ENCODE measurements at regions not wholly inside any gene's neighbourhood (a gene's known extent, or its start where the extent isn't known, plus 50 kb on each side); places are given as distances from the start of the nearest gene placed in this dataset.
"Not testable (repeated sequence)": the region's sequence is repeated elsewhere in the genome, so short reads cannot be mapped to it uniquely, and the experiment has no call there.

- not testable (repeated sequence) for ATAC-seq (ENCODE audit: low read depth in 2 of 2); H3K4me1 ChIP-seq (ENCODE audit: control insufficient read depth, insufficient read depth, low read length, poor library complexity, severe bottlenecking); H3K4me3 Mint-ChIP-seq; H3K9me3 ChIP-seq (ENCODE audit: control insufficient read depth in 2 of 2, low read length in 2 of 2); H3K36me3 ChIP-seq (ENCODE audit: control insufficient read depth, insufficient read depth, low read length); H3K4me3 ChIP-seq (ENCODE audit: low read depth, low read length); H3K27ac ChIP-seq (ENCODE audit: insufficient read depth, low read length, poor library complexity, severe bottlenecking); H3K36me3 Mint-ChIP-seq; H3K27me3 ChIP-seq (ENCODE audit: control insufficient read depth, insufficient read depth, low read length); H3K4me1 Mint-ChIP-seq; H3K27me3 Mint-ChIP-seq; H3K27ac Mint-ChIP-seq; DNase-seq
- peaks cover 1 to 12% (median 4%) of the 10 kb centered on the region in 7 donors for H3K9me3 Mint-ChIP-seq
These were observed 179.8 kb upstream of the PKP2 start for GRCh38 chr12:33076401-33076800.

DNA sequence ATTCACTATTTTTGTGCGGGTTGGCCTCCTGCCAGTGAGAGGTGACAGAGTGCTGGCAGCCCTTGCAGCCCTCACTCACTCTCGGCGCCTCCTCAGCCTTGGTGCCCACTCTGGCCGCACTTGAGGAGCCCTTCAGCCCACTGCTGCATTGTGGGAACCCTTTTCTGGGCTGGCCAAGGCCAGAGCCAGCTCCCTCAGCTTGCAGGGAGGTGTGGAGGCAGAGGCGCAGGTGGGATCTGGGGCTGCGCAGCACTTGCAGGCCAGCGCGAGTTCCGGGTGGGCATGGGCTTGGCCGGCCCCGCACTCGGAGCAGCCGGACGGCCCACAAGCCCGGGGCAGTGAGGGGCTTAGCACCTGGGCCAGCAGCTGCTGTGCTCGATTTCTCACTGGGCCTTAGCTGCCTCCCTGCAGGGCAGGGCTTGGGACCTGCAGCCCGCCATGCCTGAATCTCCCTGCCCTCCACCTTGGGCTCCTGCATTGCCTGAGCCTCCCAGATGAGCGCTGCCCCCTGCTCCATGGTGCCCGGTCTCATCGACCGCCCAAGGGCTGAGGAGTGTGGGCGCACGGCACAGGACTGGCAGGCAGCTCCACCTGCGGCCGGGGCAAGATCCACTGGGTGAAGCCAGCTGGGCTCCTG, 178.7 kb upstream of the PKP2 start:
- H3K4me1 Mint-ChIP-seq; DNase-seq; H3K4me1 ChIP-seq (ENCODE audit: control insufficient read depth, insufficient read depth, low read length, poor library complexity, severe bottlenecking); H3K27ac ChIP-seq (ENCODE audit: insufficient read depth, low read length, poor library complexity, severe bottlenecking); H3K27me3 Mint-ChIP-seq; H3K4me3 ChIP-seq (ENCODE audit: low read depth, low read length); ATAC-seq (ENCODE audit: low read depth in 2 of 2); H3K4me3 Mint-ChIP-seq; H3K36me3 Mint-ChIP-seq; H3K27me3 ChIP-seq (ENCODE audit: control insufficient read depth, insufficient read depth, low read length); H3K27ac Mint-ChIP-seq; H3K9me3 ChIP-seq (ENCODE audit: control insufficient read depth in 2 of 2, low read length in 2 of 2); H3K36me3 ChIP-seq (ENCODE audit: control insufficient read depth, insufficient read depth, low read length): not testable (repeated sequence)
- H3K9me3 Mint-ChIP-seq, result peaks cover 1 to 12% (median 4%) of the 10 kb centered on the region in 7 donors

- Histone ChIP-seq H3K4me3 (ENCODE audit: low read depth, low read length) (no peak overlapping the region), H3K4me1 (ENCODE audit: control insufficient read depth, insufficient read depth, low read length, poor library complexity, severe bottlenecking) (no peaks in the 10 kb centered on the region), H3K9me3 (ENCODE audit: control insufficient read depth in 2 of 2, low read length in 2 of 2) (no peaks in the 10 kb centered on the region), H3K36me3 (ENCODE audit: control insufficient read depth, insufficient read depth, low read length) (no peaks in the 10 kb centered on the region), H3K27me3 (ENCODE audit: control insufficient read depth, insufficient read depth, low read length) (no peaks in the 10 kb centered on the region), H3K27ac (ENCODE audit: insufficient read depth, low read length, poor library complexity, severe bottlenecking) (no peak overlapping the region)
- Mint-ChIP-seq H3K4me1 (no peaks in the 10 kb centered on the region), H3K27me3 (no peaks in the 10 kb centered on the region), H3K9me3 (peaks cover 0 to 18% (median 4%) of the 10 kb centered on the region in 7 donors), H3K36me3 (no peaks in the 10 kb centered on the region), H3K4me3 (peak overlapping the region in 1 of 4 donors; percentile 7), H3K27ac (no peak overlapping the region)
- ATAC-seq (ENCODE audit: low read depth in 2 of 2), result no peak
- no peak for DNase-seq
These were observed 165.3 kb upstream of the PKP2 start for GRCh38 chr12:33061844-33062243.

- H3K4me1 Mint-ChIP-seq, result no peaks in the 10 kb centered on the region
- DNase-seq (no peak), ATAC-seq (ENCODE audit: low read depth in 2 of 2) (no peak)
- H3K27ac Mint-ChIP-seq, result no peak overlapping the region
- Histone ChIP-seq H3K27ac (ENCODE audit: insufficient read depth, low read length, poor library complexity, severe bottlenecking) (no peak overlapping the region), H3K9me3 (ENCODE audit: control insufficient read depth in 2 of 2, low read length in 2 of 2) (no peaks in the 10 kb centered on the region), H3K4me3 (ENCODE audit: low read depth, low read length) (no peak overlapping the region), H3K4me1 (ENCODE audit: control insufficient read depth, insufficient read depth, low read length, poor library complexity, severe bottlenecking) (no peaks in the 10 kb centered on the region), H3K27me3 (ENCODE audit: control insufficient read depth, insufficient read depth, low read length) (no peaks in the 10 kb centered on the region), H3K36me3 (ENCODE audit: control insufficient read depth, insufficient read depth, low read length) (no peaks in the 10 kb centered on the region)
- H3K4me3 Mint-ChIP-seq, result no peak overlapping the region
- peaks cover 0 to 2% (median 0%) of the 10 kb centered on the region in 7 donors for H3K9me3 Mint-ChIP-seq
- no peaks in the 10 kb centered on the region for H3K27me3 Mint-ChIP-seq
- H3K36me3 Mint-ChIP-seq, result no peaks in the 10 kb centered on the region
These were observed 157.8 kb upstream of the PKP2 start for GRCh38 chr12:33054371-33054770.

- H3K4me1 Mint-ChIP-seq, result no peaks in the 10 kb centered on the region
- H3K4me1 ChIP-seq (ENCODE audit: control insufficient read depth, insufficient read depth, low read length, poor library complexity, severe bottlenecking), result no peaks in the 10 kb centered on the region
- no peaks in the 10 kb centered on the region for H3K27me3 Mint-ChIP-seq
- ATAC-seq (ENCODE audit: low read depth in 2 of 2) (no peak), DNase-seq (no peak)
- no peaks in the 10 kb centered on the region for H3K27me3 ChIP-seq (ENCODE audit: control insufficient read depth, insufficient read depth, low read length)
- no peak overlapping the region for H3K27ac ChIP-seq (ENCODE audit: insufficient read depth, low read length, poor library complexity, severe bottlenecking)
- no peaks in the 10 kb centered on the region for H3K36me3 Mint-ChIP-seq
- H3K36me3 ChIP-seq (ENCODE audit: control insufficient read depth, insufficient read depth, low read length), result no peaks in the 10 kb centered on the region
- no peak overlapping the region for H3K27ac Mint-ChIP-seq
- H3K9me3 ChIP-seq (ENCODE audit: control insufficient read depth in 2 of 2, low read length in 2 of 2), result no peaks in the 10 kb centered on the region
- H3K9me3 Mint-ChIP-seq, result peaks cover 0 to 3% (median 0%) of the 10 kb centered on the region in 7 donors
- H3K4me3 Mint-ChIP-seq, result no peak overlapping the region
- no peak overlapping the region for H3K4me3 ChIP-seq (ENCODE audit: low read depth, low read length)
These were observed 155.8 kb upstream of the PKP2 start for GRCh38 chr12:33052141-33053051.

- H3K27me3 ChIP-seq (ENCODE audit: control insufficient read depth, insufficient read depth, low read length), result no peaks in the 10 kb centered on the region
- no peak overlapping the region for H3K27ac Mint-ChIP-seq
- H3K36me3 ChIP-seq (ENCODE audit: control insufficient read depth, insufficient read depth, low read length), result no peaks in the 10 kb centered on the region
- ATAC-seq (ENCODE audit: low read depth in 2 of 2), result no peak
- H3K4me3 Mint-ChIP-seq, result no peak overlapping the region
- no peak overlapping the region for H3K4me3 ChIP-seq (ENCODE audit: low read depth, low read length)
- no peak for DNase-seq
- no peaks in the 10 kb centered on the region for H3K4me1 Mint-ChIP-seq
- no peak overlapping the region for H3K27ac ChIP-seq (ENCODE audit: insufficient read depth, low read length, poor library complexity, severe bottlenecking)
- no peaks in the 10 kb centered on the region for H3K4me1 ChIP-seq (ENCODE audit: control insufficient read depth, insufficient read depth, low read length, poor library complexity, severe bottlenecking)
- no peaks in the 10 kb centered on the region for H3K27me3 Mint-ChIP-seq
- H3K9me3 Mint-ChIP-seq, result peaks cover 0 to 3% (median 0%) of the 10 kb centered on the region in 7 donors
- no peaks in the 10 kb centered on the region for H3K9me3 ChIP-seq (ENCODE audit: control insufficient read depth in 2 of 2, low read length in 2 of 2)
- no peaks in the 10 kb centered on the region for H3K36me3 Mint-ChIP-seq
These were observed 151.1 kb upstream of the PKP2 start for GRCh38 chr12:33047666-33048065.

DNA sequence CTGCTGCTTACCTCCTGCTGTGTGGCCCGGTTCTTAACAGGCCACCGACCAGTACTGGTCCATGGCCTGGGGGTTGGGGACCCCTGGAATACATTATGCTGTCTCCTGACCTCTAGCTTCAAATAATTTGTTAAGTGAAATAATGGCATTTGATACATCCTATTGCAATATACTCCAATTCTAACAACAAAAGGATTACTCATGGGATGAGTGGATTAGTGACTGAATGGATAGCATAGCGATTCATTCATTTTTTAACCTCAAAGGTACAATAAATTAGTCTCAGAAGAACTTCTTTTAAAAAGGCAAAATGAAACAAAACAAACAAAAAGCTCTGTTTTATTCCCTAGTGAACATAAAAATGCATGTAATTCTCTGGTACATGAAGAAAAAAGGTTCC, 147.9 kb upstream of the PKP2 start:
- no peaks in the 10 kb centered on the region for H3K27me3 ChIP-seq (ENCODE audit: control insufficient read depth, insufficient read depth, low read length)
- DNase-seq (no peak), ATAC-seq (ENCODE audit: low read depth in 2 of 2) (no peak)
- H3K4me3 ChIP-seq (ENCODE audit: low read depth, low read length), result no peak overlapping the region
- Mint-ChIP-seq H3K4me1 (no peaks in the 10 kb centered on the region), H3K9me3 (peaks cover 0 to 6% (median 3%) of the 10 kb centered on the region in 7 donors), H3K36me3 (no peaks in the 10 kb centered on the region), H3K27ac (no peak overlapping the region), H3K27me3 (no peaks in the 10 kb centered on the region), H3K4me3 (no peak overlapping the region)
- no peak overlapping the region for H3K27ac ChIP-seq (ENCODE audit: insufficient read depth, low read length, poor library complexity, severe bottlenecking)
- no peaks in the 10 kb centered on the region for H3K36me3 ChIP-seq (ENCODE audit: control insufficient read depth, insufficient read depth, low read length)
- no peaks in the 10 kb centered on the region for H3K4me1 ChIP-seq (ENCODE audit: control insufficient read depth, insufficient read depth, low read length, poor library complexity, severe bottlenecking)
- peaks cover 0 to 3% of the 10 kb centered on the region in 2 experiments for H3K9me3 ChIP-seq (ENCODE audit: control insufficient read depth in 2 of 2, low read length in 2 of 2)
